Osteoblast (primary cell): ENCODE measurements at regions not wholly inside any gene's neighbourhood (a gene's known extent, or its start where the extent isn't known, plus 50 kb on each side); places are given as distances from the start of the nearest gene placed in this dataset.

Experiments used
- DNase-seq: peaks from one replicate; pipeline ENCODE4 v3.0.0; 2011; ENCODE audit warnings: low spot score, mixed read lengths; ENCODE audit not compliant: insufficient read length; ENCODE audit errors: missing footprints
- H2AFZ ChIP-seq: 2 replicates; pipeline ENCODE4 v1.6.0; 2011; ENCODE audit warnings: mild to moderate bottlenecking, low read length
- H3K27ac ChIP-seq: 2 replicates; pipeline ENCODE4 v1.5.1; 2011; ENCODE audit warnings: mild to moderate bottlenecking, low read depth, low read length, moderate library complexity
- H3K27me3 ChIP-seq: 2 replicates; pipeline ENCODE4 v1.6.0; 2012; ENCODE audit warnings: mild to moderate bottlenecking, control low read depth, inconsistent platforms, low read length, moderate library complexity; ENCODE audit not compliant: insufficient read depth
- H3K36me3 ChIP-seq: 2 replicates; pipeline ENCODE4 v1.5.1; 2011; ENCODE audit warnings: mild to moderate bottlenecking, low read length, control low read depth, moderate library complexity; ENCODE audit not compliant: insufficient read depth
- H3K4me1 ChIP-seq: 2 replicates; pipeline ENCODE4 v1.5.1; 2011; ENCODE audit warnings: mild to moderate bottlenecking, low read length, control low read depth, moderate library complexity; ENCODE audit not compliant: insufficient read depth
- H3K4me2 ChIP-seq: 2 replicates; pipeline ENCODE4 v1.6.0; 2011; ENCODE audit warnings: mild to moderate bottlenecking, low read length; ENCODE audit not compliant: insufficient read depth
- H3K4me3 ChIP-seq: fragments of 200-600 bp; sonication (generic); 3 replicates; pipeline ENCODE4 v1.5.1; 2012; ENCODE audit warnings: mild to moderate bottlenecking, low read length, inconsistent platforms; ENCODE audit not compliant: insufficient read depth
- H3K79me2 ChIP-seq: 2 replicates; pipeline ENCODE4 v1.6.0; 2012; ENCODE audit warnings: mild to moderate bottlenecking, low read length, control low read depth, inconsistent platforms; ENCODE audit not compliant: insufficient read depth
- H3K9me3 ChIP-seq: 2 replicates; pipeline ENCODE4 v1.5.1; 2011; ENCODE audit warnings: low read depth, low read length, control low read depth
- H4K20me1 ChIP-seq: 2 replicates; pipeline ENCODE4 v1.6.0; 2012; ENCODE audit warnings: mild to moderate bottlenecking, low read length, control low read depth; ENCODE audit not compliant: insufficient read depth
- CTCF ChIP-seq: IDR thresholded peaks from 2 replicates; pipeline ENCODE4 v1.5.1; 2011; ENCODE audit warnings: mild to moderate bottlenecking, low read depth, low read length, moderate library complexity; ENCODE audit errors: extremely low read depth

- Histone ChIP-seq H3K79me2 (no peaks in the 10 kb centered on the region), H2AFZ (no peak overlapping the region), H4K20me1 (no peaks in the 10 kb centered on the region), H3K36me3 (no peaks in the 10 kb centered on the region), H3K27me3 (no peaks in the 10 kb centered on the region), H3K9me3 (peaks cover 2% of the 10 kb centered on the region), H3K4me3 (no peak overlapping the region), H3K4me2 (no peak overlapping the region), H3K27ac (no peak overlapping the region), H3K4me1 (no peaks in the 10 kb centered on the region)
- TF ChIP-seq CTCF: no peak
- no peak for DNase-seq
Measured at GRCh38 chr16:7853197-7853596, 520.6 kb downstream of the RBFOX1 start.

GRCh38 chr16:7849841-7850240, 517.2 kb downstream of the RBFOX1 start:
- H3K27me3 ChIP-seq: no peaks in the 10 kb centered on the region
- no peak for DNase-seq

GRCh38 chr16:7843261-7843660, 510.6 kb downstream of the RBFOX1 start:
- no peaks in the 10 kb centered on the region for H3K36me3 ChIP-seq
- no peak overlapping the region for H3K27ac ChIP-seq
- no peak for TF ChIP-seq CTCF
- no peaks in the 10 kb centered on the region for H4K20me1 ChIP-seq
- H3K4me2 ChIP-seq: no peak overlapping the region
- no peaks in the 10 kb centered on the region for H3K27me3 ChIP-seq
- peaks cover 1% of the 10 kb centered on the region for H3K9me3 ChIP-seq
- no peaks in the 10 kb centered on the region for H3K79me2 ChIP-seq
- H3K4me1 ChIP-seq: no peaks in the 10 kb centered on the region
- no peak overlapping the region for H2AFZ ChIP-seq
- DNase-seq: no peak
- H3K4me3 ChIP-seq: no peak overlapping the region

More at GRCh38 chr16:7849841-7850240, 517.2 kb downstream of the RBFOX1 start:
- H3K27ac ChIP-seq: no peak overlapping the region
- no peaks in the 10 kb centered on the region for H3K36me3 ChIP-seq
- no peaks in the 10 kb centered on the region for H3K9me3 ChIP-seq
- no peak for TF ChIP-seq CTCF
- H3K79me2 ChIP-seq: no peaks in the 10 kb centered on the region
- H3K4me2 ChIP-seq: no peak overlapping the region
- H4K20me1 ChIP-seq: no peaks in the 10 kb centered on the region
- no peaks in the 10 kb centered on the region for H3K4me1 ChIP-seq
- no peak overlapping the region for H2AFZ ChIP-seq
- no peak overlapping the region for H3K4me3 ChIP-seq

GRCh38 chr16:7839568-7839967, 506.9 kb downstream of the RBFOX1 start:
- H3K4me2 ChIP-seq: no peak overlapping the region
- H4K20me1 ChIP-seq: no peaks in the 10 kb centered on the region
- no peak overlapping the region for H3K27ac ChIP-seq
- H2AFZ ChIP-seq: no peak overlapping the region
- no peaks in the 10 kb centered on the region for H3K36me3 ChIP-seq
- H3K4me1 ChIP-seq: no peaks in the 10 kb centered on the region
- H3K27me3 ChIP-seq: no peaks in the 10 kb centered on the region
- TF ChIP-seq CTCF: no peak
- H3K4me3 ChIP-seq: no peak overlapping the region
- peaks cover 1% of the 10 kb centered on the region for H3K9me3 ChIP-seq
- H3K79me2 ChIP-seq: no peaks in the 10 kb centered on the region
- no peak for DNase-seq
